NCI-H2227 (cell line): ENCODE measurements at regions not wholly inside any gene's neighbourhood (a gene's known extent, or its start where the extent isn't known, plus 50 kb on each side); places are given as distances from the start of the nearest gene placed in this dataset.

Source experiments
- DNase-seq: peaks from one replicate; lab custom pipeline; 2025; ENCODE audit not compliant: unreplicated experiment; lab: John Stamatoyannopoulos, UW

DNA sequence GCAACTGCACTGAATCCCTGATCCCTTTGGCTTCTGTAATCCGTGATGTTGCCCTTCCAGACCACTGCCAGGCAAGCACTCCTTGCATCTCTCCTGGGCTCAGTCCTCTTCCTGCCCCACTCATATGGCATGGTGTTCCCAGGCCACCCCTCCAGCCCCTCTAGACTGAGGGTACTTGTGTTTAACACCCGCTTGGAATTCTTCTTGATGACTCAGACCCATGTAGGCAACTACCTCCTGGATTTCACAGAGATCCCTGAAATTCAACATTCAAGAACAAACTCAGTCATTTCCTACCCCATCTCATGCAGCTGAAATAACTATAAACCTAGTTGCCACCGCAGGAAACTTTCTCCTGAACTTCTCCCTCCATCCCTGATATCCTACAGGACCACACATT is 541.9 kb upstream of the CDH11 start:
- DNase-seq = no peak

DNA sequence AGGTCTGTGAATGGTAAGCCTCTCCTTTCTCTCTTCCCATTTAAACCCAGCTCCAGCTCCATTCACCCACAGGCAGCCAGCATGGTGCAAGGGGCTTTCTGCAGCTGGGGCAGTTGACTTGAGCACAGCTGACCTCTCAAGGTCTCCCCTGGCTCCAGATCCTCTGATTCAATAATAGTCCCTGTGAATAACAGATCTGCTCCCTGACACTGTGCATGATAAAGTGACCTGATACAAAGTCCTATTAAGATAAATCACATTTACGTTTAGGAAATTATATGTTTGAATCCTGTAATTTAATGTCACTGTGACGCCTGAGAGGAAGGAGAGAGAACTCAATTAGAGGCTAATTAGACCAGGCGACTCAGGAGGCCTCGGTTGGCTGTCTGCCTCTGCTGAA is 540.4 kb upstream of the CDH11 start:
- no peak for DNase-seq

DNA sequence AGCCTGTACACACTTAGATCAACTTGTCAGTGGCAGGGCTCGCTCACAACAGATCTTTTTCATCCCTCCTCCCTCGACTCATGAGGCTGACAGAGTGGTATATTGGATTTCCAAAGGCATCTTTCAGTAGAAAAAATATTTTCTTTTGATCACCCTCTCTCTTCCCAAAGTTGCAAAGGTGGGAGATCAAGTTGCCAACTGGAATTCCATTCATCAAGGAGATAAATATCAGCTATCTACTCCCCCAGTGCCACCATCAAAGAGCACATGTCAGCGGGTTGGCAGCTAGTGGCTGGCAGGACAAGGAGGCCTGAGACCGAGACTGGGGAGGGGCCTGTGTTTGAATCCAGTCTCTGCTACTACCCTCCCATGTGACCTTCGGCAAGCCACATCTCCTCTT is 539.7 kb upstream of the CDH11 start:
- no peak for DNase-seq

DNA sequence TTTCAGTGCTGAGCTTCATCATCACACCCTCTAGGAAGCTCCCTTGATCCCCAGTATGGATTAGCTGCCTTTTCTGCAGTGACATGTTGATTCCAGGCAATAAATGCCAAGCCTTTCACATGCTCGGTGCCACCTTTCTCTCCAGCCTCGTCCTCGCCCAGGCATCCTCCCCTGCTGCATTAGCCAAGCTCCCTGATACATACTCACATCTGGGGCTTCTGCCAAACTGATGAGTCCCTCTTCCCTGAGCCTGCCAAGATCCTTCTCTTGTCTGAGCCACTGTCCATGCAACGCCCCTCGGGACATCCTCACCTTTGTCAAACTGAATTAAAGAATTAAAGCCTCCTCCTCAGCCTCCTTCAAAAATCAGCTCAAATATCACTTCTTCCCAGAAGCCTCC is 538.5 kb upstream of the CDH11 start:
- no peak for DNase-seq

DNA sequence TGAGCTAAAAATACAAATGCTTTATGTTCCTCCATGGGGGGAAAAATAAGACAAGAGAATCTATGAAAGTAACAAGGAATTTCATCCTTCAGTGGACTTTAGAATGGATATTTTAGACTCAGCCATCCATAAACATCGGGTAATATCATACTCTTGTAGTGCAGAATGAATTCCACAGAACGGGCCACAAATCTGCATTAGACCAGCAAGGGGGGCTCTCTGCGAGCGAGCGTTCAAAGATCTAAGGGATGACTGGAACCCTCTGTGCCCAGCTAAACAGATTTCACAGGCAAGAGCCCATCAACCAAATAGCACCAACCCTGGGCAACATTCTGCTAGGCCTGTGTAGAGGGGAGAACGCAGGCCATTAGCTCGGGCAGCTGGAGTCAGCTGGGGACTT is 537.9 kb upstream of the CDH11 start:
- DNase-seq = no peak

DNA sequence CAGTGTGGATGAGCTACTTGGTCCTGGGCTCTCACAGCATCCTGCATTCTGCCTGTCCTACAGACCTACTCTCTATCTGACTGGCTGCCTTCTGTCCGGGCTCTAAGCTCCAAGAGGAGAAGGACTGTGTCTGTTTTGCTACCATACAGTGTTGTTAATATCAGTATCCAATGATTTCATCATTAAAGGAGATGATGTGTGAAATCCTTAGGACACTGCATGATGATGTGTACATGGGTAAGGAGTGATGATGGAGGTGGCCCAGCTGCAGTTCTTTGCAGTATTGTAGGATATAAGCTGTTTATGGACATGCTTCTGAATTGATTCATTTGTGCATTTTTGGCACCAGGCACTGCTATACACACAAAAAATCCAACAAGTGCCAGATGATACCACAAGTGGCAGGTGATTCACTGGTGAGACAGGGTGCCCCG is 536.9 kb upstream of the CDH11 start:
- no peak for DNase-seq

DNA sequence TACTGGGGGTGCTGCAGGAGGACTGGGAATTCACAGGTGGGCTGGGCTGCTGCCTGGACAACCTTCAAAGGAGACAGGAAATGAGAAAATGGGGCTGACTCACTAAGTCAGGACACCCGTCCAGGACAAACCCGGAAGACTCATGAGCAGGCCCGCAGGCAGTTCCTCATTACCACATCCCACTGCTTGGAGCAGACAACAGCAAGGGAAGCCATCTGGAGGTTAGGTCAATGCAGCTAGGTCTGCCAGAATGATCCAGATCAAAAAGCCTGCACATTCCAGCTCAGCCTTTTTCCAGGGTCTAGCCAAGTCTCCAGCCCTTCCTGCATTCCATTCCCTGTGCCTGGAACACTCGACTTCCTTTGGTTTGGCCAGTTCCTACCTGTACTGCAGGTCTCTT is 536.5 kb upstream of the CDH11 start:
- DNase-seq = no peak

DNA sequence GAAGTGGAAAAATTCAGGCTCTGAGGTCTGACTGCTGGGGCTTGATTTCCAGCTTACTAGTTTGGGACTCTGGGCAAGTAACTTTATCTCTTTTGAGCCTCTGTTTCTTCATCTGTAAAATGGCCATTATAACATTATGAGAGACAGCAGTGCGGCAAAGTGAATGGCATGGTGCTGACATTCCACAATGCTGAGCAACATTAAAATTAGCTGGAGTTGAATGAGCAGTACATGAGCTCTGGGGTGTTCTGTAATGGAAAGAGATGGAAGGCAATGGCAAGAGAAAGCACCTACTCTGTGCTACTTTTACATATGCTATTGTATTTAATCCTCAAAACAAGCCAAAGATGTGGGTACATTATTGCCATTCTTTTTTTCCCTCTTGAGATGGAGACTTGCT is 535.7 kb upstream of the CDH11 start:
- no peak for DNase-seq

DNA sequence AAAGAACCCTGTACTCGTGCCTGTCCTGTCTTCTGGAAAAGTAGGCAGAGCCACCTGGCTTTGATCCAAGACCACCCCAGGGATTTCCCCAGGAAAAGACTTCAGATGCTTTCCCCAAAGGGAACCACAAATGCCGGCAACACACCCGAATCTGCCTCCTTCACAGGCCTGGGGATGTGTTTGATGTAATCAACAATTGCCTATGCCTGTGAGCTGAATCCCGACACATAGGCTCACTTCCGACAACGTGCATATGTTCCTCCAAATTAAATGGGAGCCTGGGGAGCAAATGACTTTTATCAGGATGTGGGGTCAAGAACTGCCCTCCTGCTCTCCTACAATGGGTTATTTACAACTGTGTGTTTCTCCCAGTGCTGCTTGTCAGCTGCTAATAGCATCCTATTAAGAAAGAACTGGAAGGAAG is 535.2 kb upstream of the CDH11 start:
- DNase-seq = no peak

DNA sequence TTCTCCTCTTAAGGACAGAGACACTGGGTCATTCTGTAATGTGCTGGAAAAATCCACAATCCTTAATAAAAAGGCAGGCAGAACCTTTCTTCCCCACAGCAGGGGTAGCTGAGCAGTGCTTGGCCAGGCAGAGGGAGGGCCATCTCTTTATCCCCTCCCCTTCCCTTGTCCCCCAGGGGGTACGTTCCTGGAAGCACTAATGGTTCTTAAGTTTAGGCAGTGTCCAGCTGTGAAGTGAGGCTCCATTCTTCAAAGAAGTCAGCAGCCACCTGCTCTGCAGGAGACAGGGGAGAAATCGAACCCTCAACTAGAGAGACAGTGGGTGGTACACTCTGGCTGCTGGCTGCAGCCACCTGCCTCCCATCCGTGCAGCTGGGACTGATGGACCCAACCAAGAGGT is 533.9 kb upstream of the CDH11 start:
- DNase-seq = no peak

DNA sequence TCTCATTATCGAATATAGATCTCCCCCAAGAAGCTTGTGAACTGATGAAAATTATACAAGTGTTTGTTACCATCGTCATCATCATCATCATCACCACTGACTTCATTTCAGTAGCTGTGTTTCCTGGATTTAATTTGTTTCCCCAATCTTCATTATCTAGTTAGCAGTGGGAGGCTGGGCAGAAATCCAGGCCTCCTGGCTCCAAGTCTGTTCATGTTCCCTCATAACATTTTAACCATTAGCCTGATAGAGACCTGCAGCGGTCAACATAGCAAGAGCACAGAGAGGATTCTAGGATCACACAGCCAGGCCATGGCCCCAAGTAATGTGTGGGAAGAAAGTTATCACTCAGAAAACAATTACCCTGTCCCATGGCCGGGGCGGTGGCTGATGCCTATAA is 526.2 kb upstream of the CDH11 start:
- DNase-seq = no peak

DNA sequence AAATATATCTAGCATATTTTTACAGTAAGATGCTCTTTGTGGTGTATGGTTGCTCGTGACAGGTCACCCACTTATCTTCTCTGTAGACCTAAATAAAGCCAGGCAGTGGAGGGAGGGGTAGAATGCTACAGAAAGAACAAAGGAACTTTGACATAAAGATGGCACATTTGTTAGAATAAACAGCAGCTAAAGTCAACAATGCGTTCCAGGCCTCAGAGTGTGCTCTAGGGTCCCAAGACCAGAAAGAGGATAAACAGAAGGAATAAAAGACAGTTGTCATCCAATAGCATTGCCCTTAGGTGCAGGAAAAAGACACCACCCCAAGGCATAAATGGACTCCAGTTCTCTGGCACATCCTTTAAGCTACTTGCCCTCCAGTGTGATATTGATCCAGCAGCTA is 523.0 kb upstream of the CDH11 start:
- no peak for DNase-seq

DNA sequence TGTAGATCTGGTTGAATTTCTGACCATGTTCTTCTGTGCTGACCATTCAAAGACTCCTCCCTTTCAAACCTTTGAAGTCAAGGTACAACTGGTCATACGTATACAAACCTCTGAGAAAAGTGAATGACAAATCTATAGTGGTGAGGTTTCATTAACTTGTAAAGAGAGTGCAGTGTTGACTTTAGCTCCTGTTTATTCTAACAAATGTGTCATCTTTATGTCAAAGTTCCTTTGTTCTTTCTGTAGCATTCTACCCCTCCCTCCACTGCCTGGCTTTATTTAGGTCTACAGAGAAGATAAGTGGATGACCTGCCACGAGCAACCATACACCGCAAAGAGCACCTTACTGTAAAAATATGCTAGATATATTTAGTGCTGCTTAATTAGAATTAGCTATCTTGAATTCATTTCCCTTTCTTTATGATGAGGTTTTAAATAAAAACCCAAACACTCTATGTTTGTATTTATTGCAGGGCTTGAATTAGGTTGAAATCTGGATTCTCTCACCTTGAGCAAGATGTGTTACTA is 520.0 kb upstream of the CDH11 start:
- no peak for DNase-seq

DNA sequence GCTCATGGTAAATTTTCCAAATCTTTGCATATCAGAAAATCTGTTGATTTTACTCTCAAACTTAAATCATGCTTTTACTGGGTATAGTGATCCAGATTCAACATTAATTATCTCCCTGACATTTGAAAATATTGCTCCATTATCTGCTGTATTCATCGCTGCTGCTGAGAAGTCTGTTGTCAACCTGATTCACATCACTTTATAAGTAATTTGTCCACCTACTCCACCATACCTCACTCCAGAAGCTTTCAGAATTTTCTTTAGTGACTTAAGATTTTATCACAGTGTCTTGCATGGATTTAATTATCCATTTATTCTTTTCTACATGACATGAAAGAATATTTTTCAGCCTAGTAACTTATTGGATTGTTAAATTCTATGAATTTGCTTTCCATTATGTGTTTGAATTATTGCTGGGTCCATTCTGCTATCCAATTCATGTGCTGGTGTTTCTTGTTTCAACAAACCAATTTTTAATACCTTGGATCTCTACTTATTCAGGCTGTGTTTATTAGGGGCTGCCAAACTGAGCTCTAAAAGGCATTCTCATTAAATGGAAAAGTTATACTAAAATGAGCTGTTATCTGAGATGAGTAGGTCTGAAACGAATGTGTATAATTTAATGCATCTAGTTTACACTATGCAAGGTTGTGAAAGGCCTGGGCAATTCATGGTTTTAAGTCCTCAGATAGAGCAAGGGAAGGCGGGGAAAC is 519.3 kb upstream of the CDH11 start:
- no peak for DNase-seq

DNA sequence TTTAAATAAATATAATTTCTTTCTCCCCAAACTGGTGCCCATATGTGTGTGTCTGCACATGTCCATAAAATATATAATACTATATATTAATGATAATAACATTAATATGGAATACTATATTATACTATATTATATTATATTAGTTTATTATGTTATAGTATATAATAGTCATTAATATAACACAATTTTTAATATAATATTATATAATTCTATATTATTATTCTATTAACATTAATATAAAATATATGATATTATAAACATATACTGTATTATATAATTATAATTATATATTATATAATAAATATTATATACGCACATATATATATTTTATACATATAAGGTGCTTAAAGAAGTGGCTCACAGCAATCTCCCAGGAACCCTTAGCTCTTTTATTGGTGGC is 513.0 kb upstream of the CDH11 start:
- no peak for DNase-seq

DNA sequence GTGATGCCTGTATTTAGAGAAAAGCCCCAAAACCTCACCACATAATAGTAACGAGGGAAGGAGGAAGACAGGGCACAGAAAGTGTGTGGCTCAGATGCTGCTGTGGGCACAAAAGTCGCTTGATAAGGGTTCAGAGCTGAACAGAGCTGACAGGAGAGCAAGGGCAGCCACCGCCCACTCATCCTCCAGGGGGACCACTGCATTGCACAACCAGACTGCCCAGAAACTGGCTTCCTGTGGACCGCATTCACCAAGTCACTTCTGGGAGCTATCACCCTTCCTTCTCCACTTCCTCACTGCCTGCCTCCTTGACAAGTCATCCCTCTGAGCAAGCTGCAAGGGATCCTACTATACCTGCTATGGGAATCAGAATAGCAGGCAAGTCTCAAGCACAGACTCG is 512.4 kb upstream of the CDH11 start:
- DNase-seq = no peak

DNA sequence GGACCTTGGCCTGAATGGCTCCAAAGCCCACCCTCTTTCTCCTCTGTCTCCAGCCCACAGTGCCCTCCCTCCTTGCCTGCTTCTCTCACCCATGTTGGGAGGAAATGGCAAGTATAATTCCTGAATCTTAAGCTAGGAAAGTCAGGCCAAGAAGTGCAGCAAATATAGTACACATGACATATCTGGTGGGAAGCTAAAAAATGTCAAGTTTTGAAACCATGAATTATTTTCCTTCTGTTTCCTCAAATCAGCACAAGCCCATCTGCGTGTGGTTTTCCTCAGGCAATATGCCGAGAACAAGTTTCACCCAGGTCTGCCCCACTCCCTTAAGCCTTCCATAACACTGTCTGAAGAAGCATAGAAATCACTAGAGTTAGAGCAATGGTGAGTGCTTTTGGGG is 502.8 kb upstream of the CDH11 start:
- no peak for DNase-seq

DNA sequence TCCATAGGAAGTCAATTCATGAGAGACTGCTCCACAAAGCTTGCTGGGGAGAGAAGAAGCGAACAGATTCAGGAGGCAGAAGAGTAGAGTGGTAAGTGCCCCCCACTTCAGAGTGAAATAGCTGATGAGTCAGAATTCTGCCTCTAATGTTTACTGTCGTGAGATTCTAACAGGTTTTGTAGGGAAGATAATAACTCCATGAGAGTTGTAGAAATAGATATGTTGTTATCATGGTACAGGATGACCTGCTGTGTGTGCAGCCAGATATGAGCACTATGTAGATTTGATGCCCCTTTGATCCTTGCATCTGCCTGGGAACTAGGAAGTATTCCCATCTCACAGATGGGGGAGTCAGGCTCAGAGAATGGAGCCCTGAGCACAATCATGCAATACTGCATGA is 502.4 kb upstream of the CDH11 start:
- no peak for DNase-seq

DNA sequence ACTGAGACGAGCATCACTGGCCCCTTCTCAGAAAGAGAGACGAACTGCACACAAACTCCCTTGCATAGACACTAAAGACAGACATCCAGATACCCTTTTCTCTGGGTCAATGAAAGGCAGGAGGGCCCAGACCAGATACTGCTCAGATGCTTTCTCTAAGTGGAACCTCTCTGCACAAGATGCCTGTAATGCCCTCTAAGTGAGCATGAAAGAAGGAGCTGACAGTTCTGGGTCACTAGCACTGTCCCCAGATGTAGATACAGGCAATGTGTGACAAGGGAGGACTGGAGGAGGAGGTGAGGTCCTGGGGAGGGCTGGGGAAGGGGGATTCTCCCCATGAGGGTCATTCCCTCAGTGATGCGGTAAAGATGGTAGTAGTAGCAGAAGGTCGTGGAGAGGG is 501.0 kb upstream of the CDH11 start:
- no peak for DNase-seq

DNA sequence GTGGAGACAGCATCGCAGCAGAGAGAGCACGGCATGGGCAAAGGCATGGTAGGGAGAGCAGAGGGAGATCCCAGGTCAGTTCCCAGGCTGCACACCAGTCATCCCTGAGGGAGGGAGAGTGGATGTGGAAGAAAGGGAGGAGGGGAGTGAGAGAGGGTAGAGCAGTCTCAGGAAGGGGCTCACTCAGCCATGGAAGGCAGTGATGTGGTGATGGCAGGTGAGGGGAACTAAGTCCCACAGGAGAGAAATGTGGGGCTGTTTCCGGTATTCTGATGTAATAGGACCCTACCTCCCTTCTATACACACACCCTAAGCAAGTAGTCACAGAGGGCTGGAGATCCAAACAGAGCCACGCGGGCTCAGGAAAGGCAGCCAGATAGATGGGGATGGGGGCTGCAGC is 500.3 kb upstream of the CDH11 start:
- no peak for DNase-seq

DNA sequence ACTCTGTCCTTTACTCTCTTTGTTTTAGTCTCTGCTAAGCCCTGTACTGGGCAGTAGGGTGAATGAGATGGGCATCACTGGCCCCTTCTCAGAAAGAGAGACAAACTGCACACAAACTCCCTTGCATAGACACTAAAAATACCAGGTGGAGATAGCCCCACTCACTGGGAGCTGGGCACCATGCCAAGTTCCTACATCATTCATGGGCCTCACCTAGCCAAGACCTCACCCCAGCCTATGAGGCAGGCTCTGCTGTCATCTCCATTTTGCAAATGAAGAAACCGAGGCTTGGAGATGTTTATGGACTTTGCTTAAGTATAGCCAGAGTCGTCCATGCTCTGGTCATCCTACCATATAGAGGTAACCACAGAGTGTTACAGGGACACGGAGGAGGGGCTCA is 499.8 kb upstream of the CDH11 start:
- DNase-seq = no peak

DNA sequence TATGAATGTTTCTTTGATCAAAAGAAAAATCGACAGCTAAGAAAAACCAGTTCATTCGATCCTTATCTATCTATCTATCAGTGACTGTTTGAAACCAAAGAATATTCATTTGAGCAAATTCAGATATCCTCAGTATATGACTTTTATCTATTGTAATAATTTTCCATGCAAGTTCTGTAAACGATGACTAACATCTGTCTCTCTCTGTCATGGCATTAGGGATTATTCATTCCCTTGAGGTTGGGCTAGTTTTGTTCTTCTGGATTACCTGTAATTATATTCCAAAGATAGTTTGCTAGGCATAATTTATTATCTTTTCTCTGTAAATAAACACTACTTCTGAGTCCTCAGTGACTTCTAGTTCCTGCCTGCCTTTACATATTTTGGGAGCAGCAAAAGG is 497.7 kb upstream of the CDH11 start:
- DNase-seq = no peak

DNA sequence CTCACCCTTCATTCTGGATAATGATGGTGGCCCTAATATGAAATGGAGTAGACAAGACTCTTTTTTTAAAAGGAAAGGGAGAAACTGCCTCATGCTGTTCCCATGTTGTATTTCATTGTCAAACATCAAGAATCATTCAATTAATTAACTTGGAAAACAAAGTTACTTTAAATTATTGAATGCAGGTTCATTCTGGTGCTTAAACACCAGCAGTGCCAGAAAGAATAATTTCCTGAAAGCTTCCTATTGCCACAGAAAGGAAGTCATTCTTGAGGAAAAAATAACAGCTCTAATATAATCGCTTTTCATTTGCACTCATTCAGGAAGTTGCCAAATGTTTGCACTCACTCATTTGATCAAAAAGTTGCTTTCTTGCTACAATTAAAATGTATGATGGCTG is 497.1 kb upstream of the CDH11 start:
- DNase-seq = no peak
